Epithelial cell of proximal tubule (primary cell): ENCODE measurements at regions not wholly inside any gene's neighbourhood (a gene's known extent, or its start where the extent isn't known, plus 50 kb on each side); places are given as distances from the start of the nearest gene placed in this dataset.

Source experiments
- DNase-seq: peaks from one replicate; pipeline ENCODE4 v3.0.0-alpha.2; 2011; ENCODE audit warnings: low read depth
- H3K4me3 ChIP-seq: 2 replicates; pipeline ENCODE4 v1.5.1; 2011; ENCODE audit warnings: low read depth, mild to moderate bottlenecking, low read length
- TF ChIP-seq, protein P1 (sequence below): conservative IDR thresholded peaks from 2 replicates; pipeline ENCODE4 v1.5.1; 2012; ENCODE audit warnings: low read depth, mild to moderate bottlenecking, low read length

- DNase-seq: no peak
- no peak overlapping the region for H3K4me3 ChIP-seq
- TF ChIP-seq, protein P1, sequence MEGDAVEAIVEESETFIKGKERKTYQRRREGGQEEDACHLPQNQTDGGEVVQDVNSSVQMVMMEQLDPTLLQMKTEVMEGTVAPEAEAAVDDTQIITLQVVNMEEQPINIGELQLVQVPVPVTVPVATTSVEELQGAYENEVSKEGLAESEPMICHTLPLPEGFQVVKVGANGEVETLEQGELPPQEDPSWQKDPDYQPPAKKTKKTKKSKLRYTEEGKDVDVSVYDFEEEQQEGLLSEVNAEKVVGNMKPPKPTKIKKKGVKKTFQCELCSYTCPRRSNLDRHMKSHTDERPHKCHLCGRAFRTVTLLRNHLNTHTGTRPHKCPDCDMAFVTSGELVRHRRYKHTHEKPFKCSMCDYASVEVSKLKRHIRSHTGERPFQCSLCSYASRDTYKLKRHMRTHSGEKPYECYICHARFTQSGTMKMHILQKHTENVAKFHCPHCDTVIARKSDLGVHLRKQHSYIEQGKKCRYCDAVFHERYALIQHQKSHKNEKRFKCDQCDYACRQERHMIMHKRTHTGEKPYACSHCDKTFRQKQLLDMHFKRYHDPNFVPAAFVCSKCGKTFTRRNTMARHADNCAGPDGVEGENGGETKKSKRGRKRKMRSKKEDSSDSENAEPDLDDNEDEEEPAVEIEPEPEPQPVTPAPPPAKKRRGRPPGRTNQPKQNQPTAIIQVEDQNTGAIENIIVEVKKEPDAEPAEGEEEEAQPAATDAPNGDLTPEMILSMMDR: no peak
Observed at GRCh38 chr17:22463110-22463850, 771.0 kb downstream of the KCNJ18 start.

DNA sequence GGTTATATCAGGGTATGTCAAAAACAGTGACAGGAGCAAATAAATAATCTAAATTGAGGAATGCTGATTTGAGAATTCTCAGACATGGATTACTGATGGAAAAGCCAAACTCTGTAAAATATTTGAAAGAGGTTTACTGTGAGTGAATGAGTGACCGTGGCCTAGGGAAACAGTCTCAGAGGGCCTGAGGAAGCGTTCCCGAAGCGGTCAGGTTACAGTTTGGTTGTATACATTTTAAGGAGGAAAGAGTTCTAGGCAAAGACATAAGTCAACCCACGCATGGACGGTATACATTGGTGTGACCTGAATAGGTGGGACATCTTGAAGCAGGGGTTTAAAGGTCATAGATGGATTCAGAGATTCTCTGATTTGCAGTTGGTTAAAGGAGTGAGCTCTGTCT is 771.7 kb downstream of the KCNJ18 start:
- TF ChIP-seq, protein P1: no peak
- no peak for DNase-seq
- H3K4me3 ChIP-seq: no peak overlapping the region

- TF ChIP-seq, protein P1: no peak
- no peak for DNase-seq
- H3K4me3 ChIP-seq: no peak overlapping the region
Observed at GRCh38 chr17:22467720-22468119, 775.4 kb downstream of the KCNJ18 start.

GRCh38 chr17:22469101-22469880 is 777.0 kb downstream of the KCNJ18 start:
- TF ChIP-seq, protein P1: no peak
- no peak for DNase-seq
- H3K4me3 ChIP-seq: no peak overlapping the region

DNA sequence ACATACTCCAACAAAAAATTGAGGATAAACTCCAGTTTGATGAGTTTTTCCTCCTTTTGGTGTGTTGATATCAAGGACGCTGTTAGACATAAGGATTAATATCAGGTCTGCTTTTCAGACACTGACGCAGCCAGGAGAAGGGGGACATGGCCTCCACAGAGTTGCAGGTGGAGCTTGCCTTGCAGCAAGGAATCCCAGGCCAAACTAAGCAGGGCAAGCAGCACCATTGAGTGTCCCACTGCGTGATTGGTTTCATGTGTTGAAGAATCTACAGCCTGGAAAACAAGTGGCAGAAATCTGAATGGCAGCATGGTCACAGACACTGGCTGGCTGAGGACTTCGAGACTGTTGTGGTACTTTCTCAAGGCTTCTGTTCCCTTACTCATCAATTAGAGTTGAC is 777.6 kb downstream of the KCNJ18 start:
- TF ChIP-seq, protein P1: no peak
- DNase-seq: no peak
- H3K4me3 ChIP-seq: no peak overlapping the region

GRCh38 chr17:22470411-22471175 is 778.3 kb downstream of the KCNJ18 start:
- TF ChIP-seq, protein P1: no peak
- no peak overlapping the region for H3K4me3 ChIP-seq
- DNase-seq: no peak
